Colonic mucosa (tissue), 4 donors: ENCODE measurements at regions not wholly inside any gene's neighbourhood (a gene's known extent, or its start where the extent isn't known, plus 50 kb on each side); places are given as distances from the start of the nearest gene placed in this dataset.

Experiments
- DNase-seq: peaks from one replicate; pipeline ENCODE4 v3.0.0-alpha.2; 2020
- H3K27ac ChIP-seq: fragments of 200-600 bp; one replicate; pipeline ENCODE4 v1.8.0; 2021
- H3K27me3 ChIP-seq: fragments of 200-600 bp; one replicate; pipeline ENCODE4 v1.8.0; 2021
- H3K36me3 ChIP-seq: fragments of 200-600 bp; one replicate; pipeline ENCODE4 v1.8.0; 2021
- H3K4me1 ChIP-seq: fragments of 200-600 bp; one replicate; pipeline ENCODE4 v1.8.0; 2021; ENCODE audit warnings: mild to moderate bottlenecking
- H3K4me3 ChIP-seq: fragments of 200-600 bp; one replicate; pipeline ENCODE4 v1.8.0; 2021
- H3K9ac ChIP-seq, 2 donors: one replicate each; pipeline ENCODE4 v1.7.0; 2013; ENCODE audit warnings: control low read depth in 2 of 2, low read depth in 2 of 2, low read length in 2 of 2
- H3K9me3 ChIP-seq: fragments of 200-600 bp; one replicate; pipeline ENCODE4 v1.8.0; 2021
- CTCF ChIP-seq: fragments of 200-600 bp; IDR thresholded peaks from one replicate; pipeline ENCODE4 v1.8.0; 2022; ENCODE audit warnings: antibody characterized with exemption, mild to moderate bottlenecking
- intact Hi-C: fragments of 100-400 bp; cut with DNase I; formaldehyde crosslinking; loops from one replicate; pipeline ENCODE4 v1.14.1; 2022
- donor health status: healthy.
- donor health status: DM: no; HTN: no; CAD: no.
- donor health status: DM: no; HTN: no; CAD: no.

GRCh38 chr2:126827371-126827770 is 71.3 kb upstream of the TEX51 start:
- no peaks in the 10 kb centered on the region for H3K9me3 ChIP-seq
- no peaks in the 10 kb centered on the region for H3K4me1 ChIP-seq
- H3K4me3 ChIP-seq = no peak overlapping the region
- TF ChIP-seq CTCF = no peak
- H3K27me3 ChIP-seq = no peaks in the 10 kb centered on the region
- no peaks in the 10 kb centered on the region for H3K36me3 ChIP-seq
- intact Hi-C loops = no loop called here
- DNase-seq = no peak
- no peak overlapping the region for H3K27ac ChIP-seq
- H3K9ac ChIP-seq = no peak overlapping the region

- TF ChIP-seq CTCF = no peak
- no peak for DNase-seq
- Histone ChIP-seq H3K36me3 (no peaks in the 10 kb centered on the region), H3K4me3 (no peak overlapping the region), H3K9ac (no peak overlapping the region), H3K9me3 (no peaks in the 10 kb centered on the region), H3K27ac (no peak overlapping the region), H3K4me1 (no peaks in the 10 kb centered on the region), H3K27me3 (no peaks in the 10 kb centered on the region)
- intact Hi-C loops = no loop called here
These were observed 70.6 kb upstream of the TEX51 start for GRCh38 chr2:126828051-126828450.

- no peaks in the 10 kb centered on the region for H3K27me3 ChIP-seq
- H3K9me3 ChIP-seq = no peaks in the 10 kb centered on the region
- DNase-seq = no peak
- no peak overlapping the region for H3K27ac ChIP-seq
- TF ChIP-seq CTCF = no peak
- no peaks in the 10 kb centered on the region for H3K4me1 ChIP-seq
- no peak overlapping the region for H3K4me3 ChIP-seq
- H3K9ac ChIP-seq = no peak overlapping the region
- intact Hi-C loops = no loop called here
- no peaks in the 10 kb centered on the region for H3K36me3 ChIP-seq
These were observed 70.2 kb upstream of the TEX51 start for GRCh38 chr2:126828491-126828890.

- H3K27ac ChIP-seq = no peak overlapping the region
- H3K4me1 ChIP-seq = no peaks in the 10 kb centered on the region
- no peak overlapping the region for H3K9ac ChIP-seq
- no peak overlapping the region for H3K4me3 ChIP-seq
- intact Hi-C loops = no loop called here
- DNase-seq = no peak
- H3K27me3 ChIP-seq = no peaks in the 10 kb centered on the region
- no peak for TF ChIP-seq CTCF
- no peaks in the 10 kb centered on the region for H3K9me3 ChIP-seq
- H3K36me3 ChIP-seq = no peaks in the 10 kb centered on the region
These were observed 67.3 kb upstream of the TEX51 start for GRCh38 chr2:126831234-126832005.

- no peaks in the 10 kb centered on the region for H3K27me3 ChIP-seq
- no peaks in the 10 kb centered on the region for H3K9me3 ChIP-seq
- no peak overlapping the region for H3K4me3 ChIP-seq
- no peaks in the 10 kb centered on the region for H3K36me3 ChIP-seq
- no peak for TF ChIP-seq CTCF
- no peak overlapping the region for H3K9ac ChIP-seq
- H3K4me1 ChIP-seq = no peaks in the 10 kb centered on the region
- H3K27ac ChIP-seq = no peak overlapping the region
- no peak for DNase-seq
- intact Hi-C loops = no loop called here
These were observed 66.7 kb upstream of the TEX51 start for GRCh38 chr2:126832014-126832413.
